ENCODE measurements at regions not wholly inside any gene's neighbourhood (a gene's known extent, or its start where the extent isn't known, plus 50 kb on each side); places are given as distances from the start of the nearest gene placed in this dataset.
"Not testable (repeated sequence)": the region's sequence is repeated elsewhere in the genome, so short reads cannot be mapped to it uniquely, and the experiment has no call there.

DNA sequence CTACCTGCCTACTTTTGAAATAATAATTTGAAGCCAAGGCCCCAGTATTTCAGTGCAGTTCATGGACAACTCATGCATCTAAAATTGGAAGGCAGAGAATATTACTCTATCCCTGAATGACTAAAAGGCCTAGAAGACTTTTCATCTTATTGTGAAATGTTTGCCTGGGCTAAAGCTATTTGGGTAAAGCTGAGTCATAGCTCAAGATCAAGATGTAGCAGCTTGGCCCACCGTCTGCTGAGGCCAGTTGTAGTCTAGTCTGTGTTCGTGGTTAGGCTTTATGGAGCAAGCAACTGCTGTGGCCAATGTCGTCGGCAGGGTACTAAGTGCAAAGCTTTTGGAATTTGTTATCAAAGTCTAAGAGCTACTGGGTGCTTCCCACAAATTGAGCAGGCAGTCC is 929.1 kb downstream of the RAB28 start:
- no peak for DNase-seq

DNA sequence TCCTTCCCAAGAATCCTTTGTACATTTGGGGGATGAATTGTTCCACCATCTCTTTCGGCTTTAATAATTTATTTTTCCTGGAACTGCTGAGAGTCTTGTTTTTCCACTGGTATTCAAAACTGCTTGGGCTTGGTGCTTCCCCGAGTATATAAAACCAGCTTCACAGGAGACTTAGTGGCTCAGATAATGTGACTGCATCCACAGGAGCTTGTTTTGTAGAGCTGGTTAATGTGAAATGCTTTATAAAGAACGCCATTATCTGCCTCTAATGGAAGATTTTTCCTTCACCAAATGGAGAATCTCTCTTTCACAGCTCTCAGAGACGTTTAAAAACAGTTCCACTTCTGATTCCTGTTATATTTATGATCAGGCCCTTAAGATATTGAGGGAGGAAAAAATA is 935.5 kb downstream of the RAB28 start:
- DNase-seq = no peak

DNA sequence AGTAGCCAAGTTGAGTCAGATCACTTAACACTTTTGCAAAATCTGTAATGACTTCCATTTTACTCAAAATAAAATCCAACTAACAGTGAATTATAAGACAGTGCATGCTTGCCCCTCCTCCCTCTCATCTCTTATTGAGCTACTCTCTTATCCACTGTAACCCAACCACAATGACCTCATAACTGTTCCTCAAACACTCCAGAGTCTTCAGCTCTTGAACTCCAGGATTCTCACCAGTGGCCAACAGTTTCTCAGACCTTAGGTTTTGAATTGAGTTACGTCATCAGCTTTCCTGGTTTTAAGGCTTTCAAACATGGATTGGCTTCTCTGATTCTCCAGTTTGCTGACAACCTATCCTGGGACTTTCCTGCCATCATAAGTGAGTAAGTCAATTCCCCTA is 938.3 kb downstream of the RAB28 start:
- no peak for DNase-seq

DNA sequence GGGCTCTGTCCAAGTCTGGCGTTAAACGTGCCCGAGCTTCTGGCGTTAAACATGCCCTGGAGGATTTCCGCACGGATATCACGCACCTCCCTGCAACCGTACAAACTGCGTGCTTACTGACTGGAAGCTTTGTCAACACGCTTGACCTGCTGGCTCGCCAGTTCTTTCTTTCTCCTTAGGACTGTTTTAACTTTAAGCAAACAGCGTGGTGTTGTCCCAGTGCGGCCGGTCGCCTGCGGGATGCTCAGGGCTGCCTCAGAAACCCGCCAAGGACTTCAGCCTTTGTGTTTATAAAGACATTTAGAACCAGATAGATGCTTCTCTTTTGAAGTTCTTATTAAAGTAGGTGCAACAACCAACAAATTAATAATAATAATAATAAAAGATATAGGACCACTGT is 946.0 kb downstream of the RAB28 start:
- no peak for DNase-seq

DNA sequence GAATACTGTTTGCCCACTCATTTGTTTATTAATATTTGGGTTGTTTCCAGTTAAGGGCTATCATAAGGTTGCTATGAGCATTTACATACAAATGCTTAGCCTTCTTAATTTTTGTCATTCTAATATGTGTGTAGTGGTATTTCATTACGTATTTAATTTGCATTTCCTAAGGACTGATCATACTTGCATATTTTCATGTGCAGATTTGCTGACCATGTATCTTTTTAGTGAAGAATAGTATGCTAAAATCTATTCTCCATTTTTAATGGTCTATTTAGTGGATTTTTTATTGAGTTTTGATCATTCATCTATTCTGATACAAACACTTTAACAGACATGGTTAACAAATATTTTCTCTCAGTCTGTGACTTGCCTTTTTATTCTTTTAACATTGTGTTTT is 949.5 kb downstream of the RAB28 start:
- no peak for DNase-seq

DNA sequence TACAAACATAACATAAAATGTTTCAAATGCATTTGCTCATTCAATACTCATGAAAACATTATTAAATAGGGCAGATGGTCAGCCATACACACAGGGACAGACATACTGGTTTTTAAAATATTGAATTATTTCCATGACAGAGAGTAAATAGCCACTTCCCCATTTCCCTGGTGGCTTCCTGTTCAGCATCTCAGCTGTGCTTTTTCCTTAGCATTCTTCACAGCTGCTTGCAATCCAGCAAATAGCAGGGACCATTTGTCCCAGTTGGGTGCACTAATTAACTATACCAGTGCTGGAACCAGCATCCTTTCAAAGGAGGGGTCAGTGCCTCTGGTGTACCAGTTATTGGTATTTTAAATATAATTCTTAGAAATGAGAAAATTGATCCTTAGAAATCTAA is 964.7 kb downstream of the RAB28 start:
- no peak for DNase-seq

DNA sequence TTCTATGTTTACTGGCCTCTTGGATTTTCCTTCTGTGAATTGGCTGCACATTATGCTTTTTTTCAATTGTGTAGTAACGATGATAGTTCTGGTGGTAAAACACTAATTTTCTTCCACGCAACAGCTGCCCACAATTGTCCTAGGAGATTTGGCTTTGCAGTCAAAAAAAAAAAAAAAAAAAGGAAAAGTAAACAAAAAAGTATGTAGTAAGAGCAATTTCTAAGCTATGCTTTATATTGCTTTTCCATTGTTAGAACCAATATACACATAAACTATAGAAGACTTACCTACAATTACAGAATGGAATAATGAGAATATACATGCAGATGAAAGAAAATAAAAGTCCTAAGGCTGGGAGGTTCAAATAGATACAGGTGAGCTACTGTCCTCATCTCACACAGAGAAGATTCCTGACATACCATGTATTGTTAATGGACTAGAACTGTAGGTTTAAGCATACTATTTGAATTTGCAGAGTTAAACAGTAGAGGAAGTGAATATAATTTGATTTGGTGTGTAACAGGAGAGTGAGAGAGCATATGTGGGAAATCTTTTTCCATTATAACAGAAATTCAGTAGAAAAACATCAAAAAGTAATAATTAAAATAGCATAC is 976.2 kb downstream of the RAB28 start:
- no peak for DNase-seq

DNA sequence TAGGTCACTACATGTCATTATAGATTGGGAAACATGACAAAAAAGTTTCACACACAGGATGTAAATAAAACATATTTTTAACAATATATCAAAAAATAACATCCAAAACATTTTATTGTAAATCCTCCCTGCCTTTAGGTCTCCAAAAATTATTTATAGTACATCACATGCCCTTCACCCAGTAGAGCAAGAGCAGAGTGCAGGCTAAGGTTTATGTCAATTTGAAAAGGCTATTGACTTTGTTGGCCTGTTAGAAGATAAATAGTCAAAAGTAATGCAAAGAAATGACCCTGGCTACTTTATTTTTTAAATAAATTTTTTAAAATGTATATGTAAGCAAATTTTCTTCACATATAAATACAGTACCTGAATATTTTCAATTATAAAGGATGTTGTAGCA is 983.7 kb downstream of the RAB28 start:
- DNase-seq = no peak

DNA sequence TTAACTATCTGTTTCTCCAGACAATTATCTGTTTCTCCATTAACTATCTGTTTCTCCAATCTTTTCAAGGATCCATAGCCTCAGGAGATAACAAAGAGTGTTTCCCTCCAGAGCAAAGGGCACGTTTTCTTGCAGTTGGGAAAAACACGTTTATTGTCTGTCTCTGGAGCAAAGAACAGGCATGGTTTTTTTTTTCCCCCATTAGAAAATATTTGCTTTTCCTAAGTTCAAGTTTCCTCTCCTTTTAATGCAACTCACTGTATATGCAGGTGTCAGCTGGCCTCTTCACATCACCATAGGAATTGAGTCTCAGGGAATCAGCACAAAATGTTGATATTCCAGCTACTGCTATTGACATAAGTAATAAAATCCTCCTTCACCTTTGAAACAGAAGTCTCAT is 984.4 kb downstream of the RAB28 start:
- no peak for DNase-seq

DNA sequence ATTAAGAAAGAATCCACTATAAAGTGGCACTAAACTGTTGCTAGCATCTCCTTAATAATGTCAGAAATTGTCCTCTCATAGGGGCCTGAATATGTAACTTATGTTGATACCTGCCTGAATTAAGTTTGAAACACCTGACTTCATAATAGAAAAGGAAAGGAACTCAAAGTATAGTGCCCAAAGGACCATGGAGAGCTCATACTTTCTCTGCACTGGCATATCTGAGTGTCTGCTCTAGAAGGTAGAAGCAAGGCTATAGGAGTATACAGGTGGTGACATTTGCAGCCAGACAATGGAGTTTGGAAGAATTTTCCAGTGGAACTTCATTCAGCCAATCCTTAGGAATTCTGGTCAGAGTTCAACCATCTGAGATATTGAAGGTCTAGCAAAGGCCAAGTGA is 988.9 kb downstream of the RAB28 start:
- DNase-seq = no peak

DNA sequence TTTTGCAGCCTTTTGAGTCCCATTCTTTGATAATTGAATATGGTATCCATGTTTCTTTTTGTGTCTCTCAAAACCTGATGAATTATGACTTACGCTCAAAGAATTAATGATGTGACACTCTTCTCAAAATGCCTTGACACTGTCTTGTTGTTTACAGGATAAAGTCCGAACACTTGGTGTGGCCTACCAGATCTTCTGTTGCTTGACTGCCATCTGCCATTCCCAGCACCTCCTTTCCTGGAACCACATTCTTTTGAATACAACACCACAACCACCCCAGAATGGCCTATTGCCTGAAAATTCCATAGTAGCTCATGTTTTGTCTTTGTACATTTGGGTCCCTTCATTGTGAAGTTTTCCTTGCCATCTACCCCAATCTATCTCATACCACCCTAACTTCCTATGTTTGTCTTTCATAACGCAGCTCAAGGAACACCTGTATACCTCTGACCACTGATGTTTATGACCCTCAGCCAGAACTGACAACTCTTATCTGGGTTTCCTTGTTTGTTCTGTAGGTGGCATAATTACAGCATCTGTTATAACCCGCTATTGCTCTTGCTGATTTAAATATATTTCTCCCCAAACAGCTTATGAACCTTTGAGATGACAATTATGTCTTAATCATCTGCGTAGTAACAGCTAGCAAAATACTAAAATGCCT is 991.3 kb downstream of the RAB28 start:
- DNase-seq = no peak

DNA sequence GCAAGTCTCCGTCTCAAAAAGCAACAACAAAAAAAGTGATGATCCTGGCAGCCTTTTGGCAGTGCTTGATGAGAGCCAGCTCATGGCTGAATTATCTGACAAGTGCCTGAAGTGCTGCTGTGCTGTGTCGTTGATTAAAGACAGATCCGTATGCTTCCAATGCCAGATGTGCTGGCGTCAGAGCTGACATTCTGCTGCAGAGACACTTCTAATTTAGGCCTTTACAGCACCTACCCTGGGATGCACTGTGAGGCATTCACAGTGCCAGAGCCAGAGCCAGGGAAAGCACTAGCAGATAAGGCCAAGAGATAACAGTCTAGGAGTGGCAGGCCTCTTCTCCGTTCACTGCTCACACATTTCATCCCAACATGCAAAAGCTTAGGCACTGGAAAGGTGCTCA is 995.5 kb downstream of the RAB28 start:
- DNase-seq = no peak

DNA sequence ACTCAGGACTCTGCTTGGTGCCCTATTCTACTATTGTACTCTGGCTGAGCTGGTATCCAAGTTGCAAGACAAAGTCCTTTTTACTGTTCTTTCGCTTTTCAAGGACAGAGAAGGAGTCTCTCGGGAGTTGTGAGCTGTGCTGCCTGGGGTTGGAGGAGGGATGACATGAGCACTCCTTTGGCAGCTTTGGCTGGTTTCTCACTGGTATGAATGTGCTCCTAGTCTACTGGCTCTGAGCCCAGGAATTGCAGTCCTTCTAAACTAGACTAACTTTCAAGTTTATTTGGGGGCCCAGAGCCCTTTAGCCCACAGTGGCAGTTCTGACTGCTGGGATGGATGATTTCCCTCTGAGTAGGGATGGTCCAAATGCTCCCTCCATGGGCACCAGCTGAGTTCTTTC is 997.1 kb downstream of the RAB28 start:
- DNase-seq = no peak

DNA sequence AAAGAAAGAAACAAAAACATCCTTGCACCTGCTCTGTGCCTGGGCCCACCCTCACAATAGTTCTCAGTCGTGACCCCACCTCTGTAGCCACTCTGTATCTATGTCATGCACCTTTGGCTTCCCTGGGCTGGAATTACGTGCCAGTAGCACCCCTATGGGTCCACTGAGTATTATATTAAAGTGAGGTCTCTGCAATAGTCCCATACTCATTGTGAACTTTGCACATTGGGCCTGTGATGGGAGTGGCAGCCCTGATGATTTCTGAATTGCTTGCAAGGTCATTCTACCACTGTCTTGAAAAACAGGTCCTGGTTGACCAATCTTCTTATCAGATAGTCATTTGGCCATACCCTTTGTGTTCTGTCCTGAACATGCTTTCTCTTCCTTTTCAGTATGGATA is 1012.1 kb downstream of the RAB28 start:
- DNase-seq = no peak

DNA sequence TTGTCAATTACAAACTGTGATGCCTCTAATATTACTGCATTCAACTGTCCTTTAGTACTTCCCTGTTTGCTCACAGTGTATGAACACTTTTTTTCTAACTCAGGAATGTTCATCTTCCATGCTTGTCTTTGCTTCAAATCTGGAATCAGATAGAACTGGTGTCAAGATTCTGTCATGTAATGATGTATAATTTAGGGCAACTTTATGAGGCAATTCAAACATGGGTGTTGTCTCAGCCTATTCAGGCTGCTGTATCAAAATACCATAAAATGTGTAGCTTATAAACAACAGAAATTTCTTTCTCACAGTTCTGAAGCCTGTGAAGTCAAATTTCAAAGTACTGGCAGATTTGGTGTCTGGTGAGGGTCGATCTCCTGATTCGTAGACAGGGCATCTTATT is 1012.9 kb downstream of the RAB28 start:
- no peak for DNase-seq

DNA sequence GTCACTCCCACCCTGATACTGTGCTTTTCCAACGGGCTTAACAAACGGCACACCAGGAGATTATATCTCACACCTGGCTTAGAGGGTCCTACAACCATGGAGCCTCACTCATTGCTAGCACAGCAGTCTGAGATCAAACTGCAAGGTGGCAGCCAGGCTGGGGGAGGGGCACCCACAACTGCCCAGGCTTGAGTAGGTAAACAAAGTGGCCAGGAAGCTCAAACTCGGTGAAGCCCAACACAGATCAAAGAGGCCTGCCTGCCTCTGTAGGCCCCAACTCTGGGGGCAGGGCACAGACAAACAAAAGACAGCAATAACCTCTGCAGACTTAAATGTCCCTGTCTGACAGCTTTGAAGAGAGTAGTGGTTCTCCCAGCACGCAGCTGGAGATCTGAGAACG is 1022.6 kb downstream of the RAB28 start:
- DNase-seq = not testable (repeated sequence)

DNA sequence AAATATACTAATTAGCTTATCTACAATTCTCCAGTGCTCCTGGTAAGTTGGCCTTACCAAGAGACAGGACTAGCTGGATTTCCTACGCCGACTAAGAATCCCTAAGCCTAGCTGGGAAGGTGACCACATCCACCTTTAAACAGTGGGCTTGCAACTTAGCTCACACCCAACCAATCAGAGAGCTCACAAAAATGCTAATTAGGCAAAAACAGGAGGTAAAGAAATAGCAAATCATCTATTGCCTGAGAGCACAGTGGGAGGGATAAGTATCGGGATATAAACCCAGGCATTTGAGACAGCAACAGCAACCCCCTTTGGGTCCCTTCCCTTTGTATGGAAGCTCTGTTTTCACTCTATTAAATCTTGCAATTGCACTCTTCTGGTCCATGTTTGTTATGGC is 1025.0 kb downstream of the RAB28 start:
- no peak for DNase-seq

DNA sequence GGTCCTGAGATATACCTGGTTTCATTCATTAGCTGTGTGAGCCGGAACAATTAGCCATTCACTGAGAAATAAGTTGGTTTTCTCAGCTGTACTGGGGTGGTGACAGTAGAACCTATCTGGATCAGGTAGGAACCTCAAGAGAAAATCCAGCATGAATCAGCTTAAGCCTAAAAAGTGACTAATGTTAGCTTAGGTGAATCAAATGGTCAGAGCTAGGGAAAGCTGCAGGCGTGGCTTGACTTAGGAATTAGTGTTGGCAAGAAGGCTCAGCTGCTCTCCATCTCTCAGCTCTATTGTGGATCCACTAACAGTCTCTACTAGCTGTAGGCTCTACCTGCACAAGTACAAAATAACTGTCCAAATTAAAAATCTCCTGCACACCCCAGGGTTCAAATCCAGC is 1025.5 kb downstream of the RAB28 start:
- DNase-seq = no peak

DNA sequence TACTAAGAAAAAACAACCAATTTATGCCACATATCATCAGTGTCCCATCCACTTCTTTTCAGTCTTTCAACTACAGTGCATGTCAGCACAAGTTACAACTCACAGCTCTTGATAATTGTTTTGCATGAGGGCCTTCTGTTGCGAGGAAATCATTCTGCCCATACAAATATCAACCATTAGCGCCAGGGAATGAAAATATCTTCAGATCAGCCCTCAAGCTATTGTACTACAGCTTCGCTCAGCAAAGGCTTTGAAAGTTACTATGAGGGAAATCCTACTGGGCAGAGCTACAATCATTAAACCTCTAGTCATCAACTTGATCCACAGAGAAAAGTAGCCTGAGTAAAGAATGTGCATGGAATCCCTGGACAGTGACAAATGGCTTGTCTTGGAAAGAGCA is 1023.6 kb upstream of the HS3ST1 start:
- no peak for DNase-seq

DNA sequence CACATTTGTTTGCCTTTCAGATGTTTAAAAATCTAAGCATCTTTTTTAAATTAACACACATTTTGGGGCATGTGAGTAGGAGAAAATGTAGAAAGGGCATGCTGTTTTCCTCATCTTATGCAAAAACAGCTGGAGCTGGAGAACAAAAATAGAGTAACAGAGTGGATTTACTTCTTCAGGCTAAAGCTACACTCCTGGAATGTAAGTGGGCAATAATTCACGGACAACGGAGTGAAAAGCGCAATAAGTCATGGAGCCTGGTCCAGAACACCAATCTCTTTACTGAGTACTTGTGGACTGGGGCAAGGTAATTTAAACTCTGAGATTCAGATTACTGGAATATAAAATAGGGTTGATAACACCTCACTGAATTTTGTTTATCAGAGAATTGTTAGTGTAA is 1018.8 kb upstream of the HS3ST1 start:
- DNase-seq = no peak

DNA sequence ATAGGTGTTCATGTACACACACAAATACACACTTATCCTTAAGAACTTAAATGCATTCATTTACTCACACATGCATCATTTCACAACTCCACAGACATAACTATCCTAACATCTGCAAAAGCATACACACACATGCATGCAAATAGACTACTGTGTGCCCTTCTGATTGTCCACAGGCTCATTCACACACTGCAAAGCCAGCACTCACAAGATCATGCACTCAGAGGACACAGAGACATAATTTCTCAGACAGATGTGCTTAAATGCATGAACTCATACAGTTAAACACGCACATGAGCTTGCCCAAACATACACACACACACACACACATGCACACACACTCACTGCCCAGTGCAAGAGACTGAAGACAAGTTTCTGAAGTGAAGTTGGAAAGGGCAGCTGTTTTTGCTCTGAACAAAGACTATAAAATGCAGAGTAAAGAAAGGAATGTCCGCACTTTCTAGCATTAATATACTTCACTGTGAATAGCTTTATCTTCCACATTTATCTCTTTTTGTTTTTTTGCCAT is 1018.0 kb upstream of the HS3ST1 start:
- DNase-seq = peak; percentile 27

DNA sequence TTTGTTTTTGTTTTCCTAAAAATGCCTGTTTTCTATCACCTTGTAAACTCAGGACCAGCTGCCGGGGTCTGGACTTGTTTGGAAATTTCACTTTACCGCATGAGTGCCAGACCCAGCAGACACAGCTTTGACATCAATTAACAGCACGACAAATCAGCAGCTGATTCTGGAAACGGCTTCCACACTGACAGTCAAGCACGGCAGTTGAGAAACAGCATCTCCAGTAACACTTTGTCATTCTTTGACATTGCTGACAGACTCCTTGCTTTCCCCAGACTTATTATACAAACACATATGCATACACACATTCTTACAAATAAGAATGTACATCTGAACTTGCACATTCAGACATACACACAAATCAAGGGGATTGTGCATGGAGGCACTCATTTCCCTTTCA is 1017.6 kb upstream of the HS3ST1 start:
- no peak for DNase-seq

DNA sequence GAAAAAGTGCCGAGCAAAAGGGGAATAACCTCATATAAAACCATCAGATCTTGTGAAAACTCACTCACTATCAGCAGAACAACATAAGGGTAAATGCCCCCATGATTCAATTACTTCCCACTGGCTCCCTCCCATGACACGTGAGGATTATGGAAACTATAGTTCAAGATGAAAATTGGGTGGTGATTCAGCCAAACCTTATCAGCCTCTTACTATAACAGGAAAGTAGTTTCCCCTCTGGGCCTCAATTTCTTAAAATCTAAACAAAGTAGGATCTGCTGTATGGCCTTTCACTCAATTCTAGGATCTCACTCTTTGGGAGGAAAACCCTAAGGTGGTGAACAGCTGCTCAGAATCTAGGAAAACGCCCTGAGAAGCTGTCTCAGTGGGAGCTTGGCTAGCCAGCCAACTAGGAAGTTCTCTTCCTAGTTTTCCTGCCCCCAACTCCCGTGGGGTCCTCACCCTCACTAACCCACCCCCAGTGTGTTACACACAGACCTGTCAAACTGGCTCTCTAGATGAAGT is 1017.1 kb upstream of the HS3ST1 start:
- no peak for DNase-seq

DNA sequence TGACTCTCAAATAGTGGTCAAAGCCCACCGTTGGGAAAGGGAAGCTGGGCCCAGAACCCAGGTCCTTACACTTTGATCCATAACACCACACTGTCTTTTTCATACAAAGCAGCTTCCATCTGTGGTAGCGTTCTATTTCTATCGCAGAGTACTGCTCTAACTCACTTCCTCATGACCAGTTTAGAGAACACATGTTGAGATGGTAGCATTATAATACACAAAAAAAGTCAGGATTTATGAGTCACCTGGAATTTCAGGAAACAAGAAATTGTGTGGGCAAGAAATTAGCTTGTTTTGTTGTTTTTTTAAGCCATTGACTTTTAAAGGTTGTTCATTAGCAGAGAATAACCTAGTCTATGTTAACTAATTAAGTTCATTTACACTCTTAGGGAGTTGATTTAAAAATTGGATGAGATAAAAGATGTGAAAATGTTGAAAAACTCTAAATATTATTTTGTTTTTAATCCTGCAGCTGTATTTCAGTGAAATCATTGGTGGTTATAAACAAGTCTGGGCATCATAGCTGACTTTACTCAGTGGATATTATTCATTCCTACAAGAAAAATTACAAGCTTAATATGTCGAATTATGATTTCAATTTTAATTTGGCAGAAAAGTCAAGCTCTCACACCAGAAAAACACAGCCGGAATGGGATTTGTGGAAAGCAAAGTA is 1011.1 kb upstream of the HS3ST1 start:
- no peak for DNase-seq
